H1 (cell line): ENCODE measurements at regions not wholly inside any gene's neighbourhood (a gene's known extent, or its start where the extent isn't known, plus 50 kb on each side); places are given as distances from the start of the nearest gene placed in this dataset.

Source experiments
- CHD7 ChIP-seq: fragments of 300-600 bp; sonication (generic); IDR thresholded peaks from 2 replicates; pipeline ENCODE4 v1.7.1; 2012; ENCODE audit warnings: low read length, moderate library complexity, mild to moderate bottlenecking, inconsistent platforms; ENCODE audit not compliant: insufficient replicate concordance
- POLR2A ChIP-seq, 2 experiments: IDR thresholded peaks; 1 replicate in 1 of 2; 2 replicates in 1 of 2; pipeline ENCODE4 v1.6.1; 2011; ENCODE audit warnings: low read depth in 2 of 2, low read length in 2 of 2, mild to moderate bottlenecking in 2 of 2; ENCODE audit errors: control extremely low read depth in 1 of 2
- SP1 ChIP-seq: IDR thresholded peaks from 2 replicates; pipeline ENCODE4 v1.6.1; 2011; ENCODE audit warnings: low read depth, low read length
- SRF ChIP-seq: IDR thresholded peaks from 2 replicates; pipeline ENCODE4 v1.6.1; 2011; ENCODE audit warnings: mild to moderate bottlenecking, low read depth, low read length, moderate library complexity
- TAF1 ChIP-seq: IDR thresholded peaks from 2 replicates; pipeline ENCODE4 v1.6.1; 2011; ENCODE audit warnings: mild to moderate bottlenecking, low read depth, low read length
- TF ChIP-seq, protein P1 (sequence below), 3 experiments: IDR thresholded peaks; 1 replicate in 2 of 3; 2 replicates in 1 of 3; pipeline versions ENCODE4 v1.5.1 to v1.6.1; 2011; ENCODE audit warnings: low read length in 3 of 3, mild to moderate bottlenecking in 3 of 3, inconsistent platforms in 2 of 3, low read depth in 1 of 3, moderate library complexity in 1 of 3; ENCODE audit not compliant: insufficient read depth in 1 of 3; ENCODE audit errors: control extremely low read depth in 1 of 3

DNA sequence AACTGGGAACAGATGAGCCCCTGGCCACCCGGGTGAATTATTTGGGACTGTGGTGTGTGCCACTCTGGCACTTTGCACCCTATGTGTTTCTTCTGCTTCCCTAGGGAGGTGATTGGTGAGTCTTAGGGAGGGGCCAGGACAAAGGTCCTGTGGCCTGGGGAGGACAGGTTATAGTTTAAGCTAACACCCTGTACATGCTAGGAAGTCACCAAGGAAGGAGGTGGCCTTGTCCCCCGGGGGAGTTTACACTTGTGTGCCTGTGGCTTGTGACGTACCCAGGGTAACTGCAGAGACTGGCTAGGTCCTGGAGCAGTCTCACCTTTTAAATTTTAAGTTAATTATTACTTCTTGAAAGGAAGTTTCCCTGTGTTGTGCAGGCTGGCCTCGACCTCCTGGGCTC, 196.2 kb downstream of the BAMBI start:
- TF ChIP-seq TAF1 (no peak), CHD7 (no peak), SRF (no peak), SP1 (no peak), POLR2A (IDR thresholded peaks at IDR 0.05; ENCODE audit: control extremely low read depth in 1 of 2, low read depth in 2 of 2, low read length in 2 of 2) (no peak)
- TF ChIP-seq, protein P1, sequence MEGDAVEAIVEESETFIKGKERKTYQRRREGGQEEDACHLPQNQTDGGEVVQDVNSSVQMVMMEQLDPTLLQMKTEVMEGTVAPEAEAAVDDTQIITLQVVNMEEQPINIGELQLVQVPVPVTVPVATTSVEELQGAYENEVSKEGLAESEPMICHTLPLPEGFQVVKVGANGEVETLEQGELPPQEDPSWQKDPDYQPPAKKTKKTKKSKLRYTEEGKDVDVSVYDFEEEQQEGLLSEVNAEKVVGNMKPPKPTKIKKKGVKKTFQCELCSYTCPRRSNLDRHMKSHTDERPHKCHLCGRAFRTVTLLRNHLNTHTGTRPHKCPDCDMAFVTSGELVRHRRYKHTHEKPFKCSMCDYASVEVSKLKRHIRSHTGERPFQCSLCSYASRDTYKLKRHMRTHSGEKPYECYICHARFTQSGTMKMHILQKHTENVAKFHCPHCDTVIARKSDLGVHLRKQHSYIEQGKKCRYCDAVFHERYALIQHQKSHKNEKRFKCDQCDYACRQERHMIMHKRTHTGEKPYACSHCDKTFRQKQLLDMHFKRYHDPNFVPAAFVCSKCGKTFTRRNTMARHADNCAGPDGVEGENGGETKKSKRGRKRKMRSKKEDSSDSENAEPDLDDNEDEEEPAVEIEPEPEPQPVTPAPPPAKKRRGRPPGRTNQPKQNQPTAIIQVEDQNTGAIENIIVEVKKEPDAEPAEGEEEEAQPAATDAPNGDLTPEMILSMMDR (IDR thresholded peaks at IDR 0.05; ENCODE audit: control extremely low read depth in 1 of 3, insufficient read depth in 1 of 3, low read depth in 1 of 3, low read length in 3 of 3), result no peak
